Ovary (tissue), 1 donor: ENCODE measurements at regions not wholly inside any gene's neighbourhood (a gene's known extent, or its start where the extent isn't known, plus 50 kb on each side); places are given as distances from the start of the nearest gene placed in this dataset.

Experiments used
- EP300 ChIP-seq: sonication (generic); formaldehyde crosslinking; IDR thresholded peaks from one replicate; pipeline ENCODE4 v1.6.1; 2017; ENCODE audit warnings: antibody characterized with exemption
- POLR2A ChIP-seq: fragments of 450-650 bp; IDR thresholded peaks from one replicate; pipeline ENCODE4 v1.6.1; 2017; ENCODE audit warnings: antibody characterized with exemption, mild to moderate bottlenecking, moderate library complexity

DNA sequence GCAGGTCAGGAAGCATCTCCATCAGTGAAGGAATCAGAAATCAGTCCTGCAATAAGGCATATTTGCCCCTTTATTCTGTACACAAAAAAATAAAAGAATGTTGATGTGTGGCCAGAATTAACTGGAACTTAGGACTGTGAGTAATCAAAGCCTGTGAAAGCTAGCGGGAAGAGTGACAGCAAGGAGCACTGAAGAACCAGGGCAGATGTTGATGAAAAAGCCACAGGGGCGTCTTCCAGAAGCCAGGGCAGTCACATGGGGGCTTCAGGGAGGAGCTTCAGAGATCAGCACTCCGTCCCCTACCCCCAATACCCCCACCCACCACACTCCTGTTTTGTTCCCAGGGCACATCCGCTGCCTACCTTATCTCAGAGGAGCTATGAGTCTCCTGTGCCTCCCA is 502.8 kb downstream of the AJAP1 start:
- no peak for TF ChIP-seq POLR2A
- no peak for TF ChIP-seq EP300
